Limb (tissue), 2 donors: ENCODE measurements at regions not wholly inside any gene's neighbourhood (a gene's known extent, or its start where the extent isn't known, plus 50 kb on each side); places are given as distances from the start of the nearest gene placed in this dataset.
A peak's percentile ranks its signal among the peaks of the same experiment; 100 is the strongest.

Experiments
- DNase-seq, 2 donors: peaks; one replicate each; pipeline ENCODE4 v3.0.0-alpha.2; 2016; ENCODE audit errors: extremely low spot score in 2 of 2

DNA sequence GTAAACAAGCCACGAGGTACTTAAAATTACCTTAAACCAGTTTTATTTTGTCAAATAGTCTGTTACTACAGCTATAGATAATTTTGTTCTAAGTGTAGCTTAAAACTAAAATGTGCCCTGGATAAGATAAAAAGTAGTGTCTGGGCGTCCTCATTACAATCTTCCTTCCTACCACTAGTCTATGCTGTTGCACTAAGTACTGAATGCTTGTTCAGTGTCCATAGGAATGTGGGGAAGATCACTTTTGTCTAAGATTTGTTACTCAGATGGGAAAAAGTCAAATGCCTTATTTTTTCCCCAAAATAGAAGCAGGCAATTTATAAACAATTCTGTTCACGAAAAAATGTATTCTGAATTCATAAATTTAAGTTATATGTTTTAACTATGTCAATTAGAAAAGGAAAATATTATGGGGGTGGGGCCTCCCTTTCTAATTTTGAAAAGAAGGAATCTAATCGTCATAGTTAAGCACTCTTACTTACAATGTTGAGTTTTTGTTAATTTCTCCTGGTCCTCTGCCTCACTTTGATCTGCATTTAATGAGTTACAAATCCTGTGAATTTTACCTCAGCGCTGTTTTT, 140.4 kb upstream of the VRK2 start:
- peak in 1 of 2 donors; percentile 76 for DNase-seq

DNA sequence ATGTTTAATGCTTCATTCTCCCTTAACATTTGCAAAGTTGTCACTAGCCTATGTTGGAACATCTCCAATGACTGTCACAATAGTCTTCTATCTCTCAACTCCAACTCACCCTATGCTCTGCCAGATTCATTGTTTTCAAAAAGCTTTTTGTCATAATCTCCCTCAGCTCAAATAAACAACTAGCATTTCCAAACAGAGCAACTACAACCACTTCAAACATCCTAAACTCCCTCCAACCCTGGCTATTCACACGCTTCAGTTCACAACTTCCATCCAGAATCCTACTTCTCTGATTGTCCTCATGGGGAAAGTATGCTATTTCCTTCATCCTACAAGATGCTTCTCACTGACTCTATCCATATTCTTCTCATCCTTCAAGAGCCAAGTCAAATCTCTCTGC, 139.2 kb upstream of the VRK2 start:
- no peak for DNase-seq

DNA sequence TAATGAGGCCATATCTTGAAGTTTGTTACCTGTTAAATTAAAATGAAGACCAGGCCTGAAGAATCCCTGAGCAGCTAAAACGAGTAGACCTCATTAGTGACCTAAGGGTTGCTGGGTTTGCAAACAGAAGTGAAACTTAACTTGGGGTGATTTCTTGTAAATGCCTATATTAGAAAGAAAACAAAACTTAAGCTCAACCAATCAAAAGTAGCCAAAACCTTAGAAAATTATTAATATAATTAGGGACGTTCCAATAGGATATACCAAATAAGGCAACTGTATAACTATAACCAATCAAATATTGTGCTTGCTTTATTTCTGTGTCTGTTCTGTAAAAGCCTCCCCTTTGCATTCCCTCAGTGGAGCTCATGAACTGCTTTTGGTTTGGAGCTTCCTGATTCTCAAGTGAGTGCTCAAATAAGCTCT, 137.9 kb upstream of the VRK2 start:
- DNase-seq: no peak

DNA sequence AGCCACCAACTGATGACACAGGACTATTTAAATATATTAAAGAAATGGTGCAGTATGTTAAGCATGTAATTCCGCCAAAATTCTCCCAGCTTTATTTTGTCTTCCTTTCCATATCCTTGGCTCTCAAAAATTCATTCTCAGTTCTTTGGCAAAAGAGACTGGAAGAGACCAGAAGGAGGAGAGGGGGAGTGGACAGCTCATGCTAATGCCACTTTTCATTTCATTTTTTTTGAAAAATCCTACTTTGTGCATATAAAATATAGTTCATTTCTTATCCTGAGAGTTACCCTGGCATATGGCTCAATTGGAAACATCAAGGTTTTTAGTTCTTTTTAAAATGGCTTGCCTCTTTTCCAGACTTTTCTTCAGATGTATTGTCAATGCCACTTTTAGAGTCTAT, 128.5 kb upstream of the VRK2 start:
- no peak for DNase-seq

DNA sequence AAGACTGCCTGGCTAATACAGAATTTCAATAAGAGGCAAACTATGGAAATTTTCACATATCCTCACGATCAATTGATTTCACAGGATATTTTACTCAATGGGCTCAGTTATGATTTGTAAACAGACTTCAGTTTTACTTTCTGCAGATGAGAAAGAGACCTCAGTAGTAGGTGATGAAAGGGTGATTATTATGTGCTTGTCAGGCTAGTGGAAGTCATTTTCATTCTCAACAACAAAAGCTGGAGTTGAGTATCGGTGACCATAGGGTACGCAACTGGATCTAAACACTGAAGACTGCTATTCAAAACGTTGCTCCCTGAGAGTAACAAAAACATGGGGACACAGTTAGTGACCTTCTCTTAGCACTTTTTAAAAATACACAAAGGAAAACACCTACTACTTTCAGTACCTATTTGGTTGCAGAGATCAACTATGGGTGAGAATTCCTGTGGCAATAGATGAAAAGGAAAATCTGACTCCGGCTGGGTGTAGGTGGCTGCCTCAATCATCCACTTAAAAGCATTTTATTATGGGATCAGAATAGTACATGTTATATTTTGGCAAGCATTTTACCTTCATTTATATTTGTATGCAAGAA, 126.2 kb upstream of the VRK2 start:
- no peak for DNase-seq

DNA sequence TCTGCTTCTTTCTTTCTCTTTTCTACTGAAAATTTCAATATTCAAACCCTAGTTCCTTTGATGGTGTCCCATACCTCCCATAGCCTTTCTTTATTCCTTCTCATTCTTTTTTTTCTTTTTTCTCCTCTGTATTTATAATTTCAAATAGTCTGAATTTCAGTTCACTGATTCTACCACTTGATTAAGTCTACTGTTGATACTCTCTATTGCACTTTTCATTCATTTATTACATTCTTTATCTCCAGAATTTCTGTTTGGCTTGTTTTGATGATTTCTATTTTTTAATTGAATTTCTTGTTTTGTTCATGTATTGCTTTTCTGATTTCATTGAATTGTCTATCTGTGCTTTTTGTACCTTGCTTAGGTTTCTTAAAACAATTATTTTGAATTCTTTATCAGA, 111.9 kb upstream of the VRK2 start:
- DNase-seq: no peak

DNA sequence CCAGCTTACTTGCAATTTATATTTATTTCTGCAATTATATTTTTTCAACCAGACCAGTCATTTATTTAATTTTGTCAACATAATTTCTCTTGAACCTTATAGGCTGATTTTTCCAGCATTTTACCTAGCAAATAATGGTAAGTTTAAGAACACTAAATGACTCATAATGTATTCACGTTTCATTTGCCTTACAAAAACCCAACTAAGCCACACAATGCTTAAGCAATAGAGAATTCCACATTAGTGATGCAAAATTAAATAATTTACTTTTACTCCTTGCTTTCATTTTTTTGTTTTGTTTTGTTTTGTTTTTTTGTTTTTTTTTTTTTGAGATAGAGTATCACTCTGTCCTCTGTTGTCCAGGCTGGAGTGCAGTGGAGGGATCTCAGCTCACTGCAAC, 110.4 kb upstream of the VRK2 start:
- DNase-seq: no peak

DNA sequence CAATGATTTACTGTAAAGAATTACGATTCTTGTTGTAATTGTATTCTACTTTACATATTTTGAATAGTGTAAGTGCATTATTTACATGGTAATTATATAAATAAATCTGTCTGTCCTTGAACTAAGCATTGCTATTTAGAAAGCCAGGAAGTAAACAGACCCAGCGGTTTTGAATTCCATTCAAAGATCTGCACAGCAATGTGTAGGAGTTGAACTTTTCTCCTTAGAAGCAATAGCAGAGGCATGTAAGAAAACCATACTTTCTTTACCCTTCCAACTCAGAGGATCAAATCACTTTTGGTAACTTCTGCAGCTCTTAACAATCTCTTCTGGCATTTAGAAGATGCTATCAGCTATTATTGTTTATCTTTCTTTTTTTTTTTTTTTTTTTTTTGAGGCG, 109.2 kb upstream of the VRK2 start:
- DNase-seq: no peak

DNA sequence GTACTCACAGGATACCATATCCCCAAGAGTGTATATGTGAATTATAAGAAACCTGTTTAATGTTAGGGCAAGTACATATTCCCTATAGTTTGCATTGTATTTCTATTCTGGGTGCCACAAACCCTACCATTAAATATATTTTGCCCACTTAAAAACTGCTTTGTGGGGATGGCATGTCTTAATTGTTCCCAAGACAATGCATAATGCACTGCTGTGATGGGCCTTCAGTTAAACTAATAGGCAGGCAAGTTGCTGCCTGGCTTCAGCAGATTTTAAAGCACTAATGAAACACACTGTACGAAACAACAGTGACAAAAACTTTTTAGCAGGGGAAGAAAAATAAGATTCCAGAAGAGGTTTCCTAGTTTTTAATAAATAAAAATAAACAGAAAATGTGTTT, 104.8 kb upstream of the VRK2 start:
- DNase-seq: no peak

DNA sequence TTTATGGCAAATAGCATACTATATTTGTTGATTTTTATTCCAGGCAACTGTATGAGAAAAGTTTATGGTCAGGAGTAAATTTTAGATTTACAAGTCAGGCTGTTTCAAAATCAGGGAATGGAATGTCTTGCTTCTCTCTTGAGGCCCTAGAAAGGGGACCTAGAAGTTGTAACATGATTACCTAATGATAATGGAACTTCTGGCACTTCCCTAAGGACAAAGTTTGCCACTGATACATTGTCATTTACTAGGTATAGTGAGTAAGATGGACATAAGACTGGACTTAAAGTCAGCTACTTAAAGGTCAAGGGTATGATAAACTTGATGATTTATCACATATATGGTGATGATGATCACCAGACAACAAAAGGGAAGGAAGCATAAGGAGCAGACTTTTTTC, 103.3 kb upstream of the VRK2 start:
- DNase-seq: no peak

DNA sequence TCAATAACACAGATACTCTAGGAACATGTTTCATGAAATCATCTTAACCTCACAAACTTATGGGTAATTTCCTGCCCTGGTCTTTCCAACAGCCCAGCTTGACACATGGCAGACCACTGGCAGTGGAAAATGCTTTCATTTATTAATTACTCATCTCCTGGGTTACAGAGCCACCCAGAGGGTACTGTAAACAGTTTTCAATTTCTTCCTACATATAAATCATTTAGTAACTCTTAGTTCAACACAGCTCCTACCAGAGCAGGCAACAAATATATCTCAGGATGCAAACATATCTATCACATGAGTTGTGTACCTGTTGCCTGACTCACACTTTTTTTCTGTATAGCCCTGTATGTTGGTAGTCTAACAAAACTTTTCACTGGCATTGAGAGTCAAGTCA, 99.2 kb upstream of the VRK2 start:
- no peak for DNase-seq

DNA sequence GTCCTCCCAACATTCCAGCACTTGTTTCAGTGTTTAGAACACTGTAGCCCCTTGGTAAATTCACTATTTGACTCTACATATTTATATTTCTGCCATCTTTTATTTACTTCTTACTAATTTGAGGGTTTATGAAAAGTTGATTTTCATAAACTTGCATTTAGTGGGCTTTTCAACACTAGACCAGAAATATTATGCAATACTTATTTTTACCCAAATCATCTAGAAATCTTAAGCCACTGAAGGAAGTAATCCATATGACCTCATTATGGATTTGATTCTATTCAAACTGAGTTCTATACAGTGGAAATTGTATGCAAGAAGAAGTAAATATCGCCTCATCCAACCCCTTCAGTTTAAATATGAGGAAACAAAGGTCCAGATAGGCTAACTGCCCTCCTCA, 92.6 kb upstream of the VRK2 start:
- no peak for DNase-seq

DNA sequence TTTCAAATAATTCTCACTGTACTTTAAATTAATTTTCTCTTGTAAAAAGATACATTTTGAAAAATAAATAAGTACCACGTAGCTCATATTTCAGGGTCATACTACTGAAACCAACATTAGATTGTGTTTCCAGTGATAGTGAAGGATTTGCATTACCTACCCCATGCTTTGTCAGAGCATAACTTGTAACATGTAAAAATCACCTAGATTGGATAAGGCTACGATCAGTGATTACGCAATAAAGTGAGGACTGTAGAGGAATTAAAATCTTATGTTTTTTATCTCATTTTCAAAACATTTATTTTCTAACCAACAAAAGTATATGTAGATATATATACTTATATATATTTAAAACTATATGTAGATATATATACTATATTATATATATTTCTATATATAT, 89.4 kb upstream of the VRK2 start:
- no peak for DNase-seq

DNA sequence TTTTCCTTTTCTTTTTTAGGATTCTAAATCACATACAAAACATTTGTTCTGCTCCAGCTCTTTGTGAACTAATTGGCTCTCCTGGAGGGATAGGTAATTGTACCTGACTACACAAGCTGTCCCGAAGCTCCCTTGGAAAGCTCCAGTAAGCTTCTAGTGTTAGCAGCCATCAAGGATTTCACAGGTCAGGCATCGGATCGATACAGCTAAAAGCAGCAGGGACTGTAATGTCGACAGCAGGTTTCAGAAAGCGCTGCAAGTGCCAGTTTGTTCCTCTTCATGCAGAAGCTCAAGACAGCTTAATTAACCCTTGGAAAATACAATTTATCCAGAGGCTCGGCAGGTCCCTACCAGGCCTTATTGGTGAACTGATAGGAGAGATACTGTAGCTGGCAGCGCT, 87.2 kb upstream of the VRK2 start:
- DNase-seq: no peak

DNA sequence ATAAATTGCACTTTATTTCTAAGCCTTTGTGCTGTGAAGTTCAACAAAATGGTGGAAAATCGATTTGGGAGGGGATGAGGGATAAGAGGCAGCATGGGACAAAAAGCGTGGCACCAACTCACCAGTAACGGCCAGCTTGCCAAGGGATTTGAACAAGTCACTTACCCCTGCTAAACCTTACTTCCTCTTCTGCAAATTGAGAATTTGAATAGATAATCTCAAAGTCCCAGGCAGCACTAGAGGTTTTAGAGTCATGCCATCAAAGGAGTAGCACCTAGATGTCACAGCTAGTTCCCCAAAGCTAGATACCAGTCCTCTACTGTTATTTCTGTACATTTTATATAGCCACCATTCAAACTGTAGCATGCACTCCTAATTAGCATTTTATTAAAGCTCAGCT, 83.7 kb upstream of the VRK2 start:
- DNase-seq: no peak

DNA sequence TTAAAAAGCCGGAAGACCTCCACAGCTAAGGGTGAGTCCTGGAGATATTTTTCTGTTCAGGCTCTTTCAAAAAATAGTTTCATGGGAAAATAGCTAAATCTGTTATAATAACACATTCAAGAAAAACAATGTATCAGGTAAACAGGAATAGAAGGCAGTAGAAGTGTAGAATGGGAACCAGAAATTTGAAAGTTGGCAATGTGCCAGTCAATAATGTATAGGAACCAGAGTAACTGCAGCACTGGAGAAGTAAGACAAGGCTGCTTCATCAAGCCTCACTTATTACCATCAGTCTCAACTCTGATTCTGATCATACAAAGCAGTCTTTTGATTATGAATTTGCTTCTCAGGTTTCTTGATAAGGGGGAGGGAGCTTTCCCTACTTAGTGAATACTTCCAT, 81.4 kb upstream of the VRK2 start:
- no peak for DNase-seq

DNA sequence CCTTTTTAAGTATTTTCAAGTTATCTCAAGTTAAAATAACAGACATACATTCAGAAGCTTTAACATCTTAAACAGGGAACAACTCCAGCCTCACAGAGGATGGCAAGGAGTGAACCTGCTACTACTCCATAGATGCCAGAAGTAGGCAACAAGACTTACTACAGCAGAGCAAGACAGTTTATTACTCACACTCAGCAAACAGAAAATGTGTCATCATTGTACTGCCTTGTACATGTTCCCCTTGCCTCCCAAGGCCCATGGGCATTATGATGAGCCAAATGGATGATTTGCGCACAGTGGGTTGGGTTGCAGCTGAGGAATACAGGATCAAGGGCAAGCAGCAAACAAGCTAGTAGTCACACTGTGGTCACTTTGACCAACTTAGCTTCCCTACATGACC, 80.6 kb upstream of the VRK2 start:
- no peak for DNase-seq

DNA sequence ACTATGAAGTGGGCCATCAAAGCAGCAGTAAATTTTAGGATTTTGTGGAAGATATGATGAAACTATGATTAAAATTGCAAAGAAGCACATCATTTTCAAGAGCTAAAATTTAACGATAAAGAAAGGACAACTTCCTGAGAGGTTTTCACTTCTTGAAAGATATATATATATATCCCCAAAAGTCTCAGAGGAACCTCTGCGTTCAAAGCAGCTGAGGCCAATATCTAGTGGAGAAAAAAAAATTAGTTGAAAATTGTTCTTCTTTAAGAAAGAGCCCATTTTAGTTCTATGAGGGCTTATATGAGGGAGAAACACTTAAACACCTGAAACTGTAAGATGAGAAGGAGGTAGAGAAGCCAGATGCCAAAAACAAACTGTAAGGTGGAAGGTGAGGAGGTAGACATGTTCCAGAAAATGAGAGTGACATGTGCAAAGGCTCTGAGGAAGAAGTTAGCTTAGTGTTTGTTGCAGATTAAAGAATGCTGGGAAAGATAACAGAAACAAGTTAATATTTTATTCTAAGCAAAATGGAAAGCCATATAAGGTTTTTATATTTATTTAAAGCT, 72.9 kb upstream of the VRK2 start:
- DNase-seq: no peak

DNA sequence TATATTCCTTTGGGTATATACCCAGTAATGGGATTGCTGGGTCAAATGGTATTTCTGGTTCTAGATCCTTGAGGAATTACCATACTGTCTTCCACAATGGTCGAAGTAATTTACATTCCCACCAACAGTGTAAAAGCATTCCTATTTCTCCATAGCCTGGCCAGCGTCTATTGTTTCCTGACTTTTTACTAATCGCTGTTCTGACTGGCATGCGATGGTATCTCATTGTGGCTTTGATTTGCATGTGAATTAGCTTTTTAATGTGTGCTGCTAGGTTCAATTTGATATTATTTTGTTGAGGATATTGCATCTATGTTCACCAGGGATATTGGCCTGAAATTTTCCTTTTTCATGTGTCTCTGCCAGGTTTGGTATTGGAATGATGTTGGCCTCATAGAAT, 67.4 kb upstream of the VRK2 start:
- no peak for DNase-seq

DNA sequence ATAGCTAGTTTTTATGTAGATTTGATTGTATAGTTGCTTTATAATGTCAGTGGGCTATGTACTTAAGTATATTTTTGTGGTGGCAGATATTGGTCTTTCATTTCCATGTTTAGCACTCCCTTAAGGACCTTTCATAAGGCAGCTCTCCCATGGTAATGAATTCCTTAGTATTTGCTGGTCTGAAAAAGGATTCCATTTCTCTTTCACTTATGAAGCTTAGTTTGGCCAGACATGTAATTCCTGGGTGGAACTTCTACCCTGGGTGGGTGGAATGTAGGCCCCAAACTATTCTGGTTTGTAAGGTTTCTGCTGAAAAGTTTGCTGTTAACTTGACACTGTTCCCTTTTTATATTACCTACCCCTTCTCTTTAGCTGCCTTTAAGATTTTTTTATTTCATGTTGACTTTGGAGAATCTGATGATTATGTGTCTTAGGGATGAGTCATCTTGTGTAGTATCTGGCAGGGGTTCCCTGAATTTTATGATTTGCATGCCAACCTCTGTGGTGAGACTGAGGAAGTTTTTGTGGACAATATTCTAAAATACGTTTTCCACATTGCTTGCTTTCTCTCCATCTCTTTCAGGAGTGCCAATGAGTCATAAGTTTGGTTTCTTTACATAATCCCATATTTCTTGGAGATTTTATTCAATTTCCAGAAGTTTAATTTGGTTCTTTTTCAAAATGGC, 65.4 kb upstream of the VRK2 start:
- DNase-seq: peak in 1 of 2 donors; percentile 4

DNA sequence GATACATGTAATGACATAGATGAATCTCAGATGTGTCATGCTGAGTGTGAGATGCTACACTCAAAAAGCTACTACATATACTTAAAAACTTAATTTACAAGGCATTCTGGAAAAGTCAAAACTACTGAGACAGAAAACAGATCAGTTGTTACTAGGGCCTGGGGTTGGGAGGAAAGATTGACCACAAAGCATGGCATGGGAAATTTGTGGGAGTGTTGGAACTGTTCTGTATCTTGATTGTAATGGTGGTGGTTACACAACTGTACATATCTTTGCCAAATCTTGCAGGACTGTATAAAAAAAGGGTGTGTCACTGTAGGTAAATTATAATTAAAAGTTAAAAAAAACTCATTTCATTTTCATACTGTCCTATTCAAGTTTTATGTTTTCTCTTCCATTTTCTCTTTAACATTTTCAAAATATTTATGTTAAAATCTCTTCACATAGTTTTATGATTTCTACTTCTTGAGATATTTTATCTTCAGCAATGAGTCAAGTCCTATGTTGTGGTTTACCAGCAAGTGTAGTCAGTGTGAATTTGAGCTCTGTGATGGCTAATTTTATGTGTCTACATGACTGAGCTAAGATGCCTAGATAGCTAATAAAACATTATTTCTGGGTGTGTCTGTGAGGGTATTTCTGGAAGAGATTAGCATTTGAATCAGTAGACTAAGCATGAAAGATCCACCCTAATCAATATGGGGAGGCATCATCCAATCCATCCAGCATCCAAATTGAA, 58.6 kb upstream of the VRK2 start:
- no peak for DNase-seq

DNA sequence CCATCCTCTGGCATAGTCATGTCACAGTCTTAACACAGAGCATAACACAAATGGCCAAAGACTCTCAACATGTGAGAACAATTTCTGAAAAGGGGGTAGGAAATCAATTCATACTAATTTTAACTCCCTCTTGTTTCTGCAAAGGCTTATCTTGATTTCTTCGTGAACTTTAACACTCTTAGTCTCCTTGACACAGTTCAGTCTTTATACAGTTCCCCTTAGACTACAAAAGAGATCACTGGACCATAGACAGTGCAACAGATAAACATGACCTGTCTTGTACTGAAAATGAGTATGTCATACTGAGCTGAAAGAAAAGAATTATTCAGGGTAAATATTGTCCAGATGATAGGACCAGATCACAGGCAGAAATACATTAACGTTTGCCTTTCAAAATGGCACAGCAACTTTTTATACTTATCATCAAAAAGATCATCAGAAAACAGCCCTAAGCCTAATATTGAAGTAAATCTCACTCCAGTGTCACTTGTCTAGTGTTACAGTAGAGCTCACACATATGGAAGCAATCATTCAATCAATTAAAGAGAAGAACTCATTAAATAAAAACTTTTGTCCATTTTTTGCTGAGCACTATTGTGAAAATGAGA, 56.4 kb upstream of the VRK2 start:
- DNase-seq: no peak
